ENCODE measurements at regions not wholly inside any gene's neighbourhood (a gene's known extent, or its start where the extent isn't known, plus 50 kb on each side); places are given as distances from the start of the nearest gene placed in this dataset.
A peak's percentile ranks its signal among the peaks of the same experiment; 100 is the strongest.

GRCh38 chr16:73915935-73916334 is 380.7 kb upstream of the PSMD7 start:
- no peaks in the 10 kb centered on the region; the same call in 1 of the 2 replicates for H3K36me3 ChIP-seq (ENCODE audit: insufficient read depth)
- H3K9me2 ChIP-seq (ENCODE audit: insufficient read depth): no peaks in the 10 kb centered on the region; the same call in 1 of the 2 replicates
- Mint-ChIP-seq H3K9me3 (no peaks in the 10 kb centered on the region; the same call in 2 of the 3 replicates), H3K4me1 (peaks cover 33% of the 10 kb centered on the region), H3K27ac (no peak overlapping the region), H3K4me3 (no peak overlapping the region), H3K36me3 (ENCODE audit: low read depth) (no peaks in the 10 kb centered on the region), H3K27me3 (ENCODE audit: insufficient read depth, low read depth, poor library complexity) (peaks cover 3% of the 10 kb centered on the region)
- peaks cover 30% of the 10 kb centered on the region for H3K4me1 ChIP-seq (ENCODE audit: insufficient read depth)
- H4K20me1 ChIP-seq (replicated peaks; ENCODE audit: insufficient read depth): no peaks in the 10 kb centered on the region
- no peaks in the 10 kb centered on the region for H3K79me2 ChIP-seq (replicated peaks; ENCODE audit: insufficient read depth)
- ATAC-seq (no peak), DNase-seq (ENCODE audit: low spot score) (no peak)
- TF ChIP-seq ZNF462 (CRISPR knock-in tag; IDR thresholded peaks at IDR 0.05) (no peak), STAT1 (IDR thresholded peaks at IDR 0.05; ENCODE audit: unreplicated experiment) (no peak), ETS1 (IDR thresholded peaks at IDR 0.05) (no peak), EZH2phosphoT487 (IDR thresholded peaks at IDR 0.05; ENCODE audit: unreplicated experiment) (no peak), JUNB (IDR thresholded peaks at IDR 0.05; ENCODE audit: unreplicated experiment) (no peak), CTCF (conservative IDR thresholded peaks at IDR 0.05; ENCODE audit: low read depth in 2 of 2) (no peak), REST (IDR thresholded peaks at IDR 0.05; ENCODE audit: unreplicated experiment) (no peak), ZNF114 (CRISPR knock-in tag; IDR thresholded peaks at IDR 0.05) (no peak), EZH2 (IDR thresholded peaks at IDR 0.05; ENCODE audit: low read depth, unreplicated experiment) (no peak), CREB1 (CRISPR knock-in tag; IDR thresholded peaks at IDR 0.05; ENCODE audit: low read depth) (no peak), POLR2AphosphoS5 (IDR thresholded peaks at IDR 0.05; ENCODE audit: low read depth) (no peak), NANOG (IDR thresholded peaks at IDR 0.05; ENCODE audit: borderline replicate concordance) (no peak), ZNF331 (CRISPR knock-in tag; IDR thresholded peaks at IDR 0.05; ENCODE audit: low read depth) (no peak)
- peak overlapping the region; percentile 86; the same call in 1 of the 2 replicates for H2AFZ ChIP-seq
- no peaks in the 10 kb centered on the region for H3F3A ChIP-seq (replicated peaks; ENCODE audit: low read depth)
- peak overlapping the region; percentile 49; the same call in 1 of the 2 replicates for H3K4me2 ChIP-seq
- no peaks in the 10 kb centered on the region for H3K27me3 ChIP-seq (ENCODE audit: insufficient read depth)
- no peak overlapping the region for H3K4me3 ChIP-seq
- no peak overlapping the region for H3K27ac ChIP-seq (ENCODE audit: low read depth)
